Kidney epithelial cell (primary cell): ENCODE measurements at regions not wholly inside any gene's neighbourhood (a gene's known extent, or its start where the extent isn't known, plus 50 kb on each side); places are given as distances from the start of the nearest gene placed in this dataset.

Source experiments
- DNase-seq: peaks from one replicate; pipeline ENCODE4 v3.0.0-alpha.2; 2010; ENCODE audit warnings: low read depth
- H3K27me3 ChIP-seq: 2 replicates; pipeline ENCODE4 v1.6.0; 2011; ENCODE audit warnings: low read length; ENCODE audit not compliant: control insufficient read depth, insufficient read depth
- H3K36me3 ChIP-seq: 2 replicates; pipeline ENCODE4 v1.5.1; 2011; ENCODE audit warnings: low read length; ENCODE audit not compliant: control insufficient read depth, insufficient read depth
- H3K4me3 ChIP-seq: 2 replicates; pipeline ENCODE4 v1.5.1; 2011; ENCODE audit warnings: low read depth, mild to moderate bottlenecking, control low read depth, low read length
- TF ChIP-seq, protein P1 (sequence below): IDR thresholded peaks from 2 replicates; pipeline ENCODE4 v1.5.1; 2011; ENCODE audit warnings: mild to moderate bottlenecking, moderate library complexity, low read length, control low read depth, inconsistent platforms; ENCODE audit not compliant: insufficient read depth, poor library complexity, severe bottlenecking

DNA sequence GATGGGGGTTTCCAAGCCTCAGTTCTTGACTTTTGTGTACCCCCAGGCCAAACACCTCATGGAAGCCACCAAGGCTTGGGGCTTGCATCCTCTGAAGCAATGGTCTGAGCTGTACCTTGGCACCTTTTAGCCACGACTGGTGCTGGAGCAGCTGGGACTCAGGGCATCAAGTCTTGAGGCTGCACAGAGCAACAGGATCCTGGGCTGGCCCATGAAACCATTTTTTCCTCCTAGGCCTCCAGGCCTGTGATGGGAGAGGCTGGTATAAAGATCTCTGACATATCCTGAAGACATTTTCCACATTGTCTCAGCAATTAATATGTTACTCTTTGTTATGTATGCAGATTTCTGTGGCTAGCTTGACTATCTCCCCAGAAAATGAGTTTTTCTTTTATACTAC, 269.1 kb upstream of the TBX18 start:
- DNase-seq: no peak
- Histone ChIP-seq H3K36me3 (no peaks in the 10 kb centered on the region), H3K4me3 (no peak overlapping the region), H3K27me3 (no peaks in the 10 kb centered on the region)
- TF ChIP-seq, protein P1, sequence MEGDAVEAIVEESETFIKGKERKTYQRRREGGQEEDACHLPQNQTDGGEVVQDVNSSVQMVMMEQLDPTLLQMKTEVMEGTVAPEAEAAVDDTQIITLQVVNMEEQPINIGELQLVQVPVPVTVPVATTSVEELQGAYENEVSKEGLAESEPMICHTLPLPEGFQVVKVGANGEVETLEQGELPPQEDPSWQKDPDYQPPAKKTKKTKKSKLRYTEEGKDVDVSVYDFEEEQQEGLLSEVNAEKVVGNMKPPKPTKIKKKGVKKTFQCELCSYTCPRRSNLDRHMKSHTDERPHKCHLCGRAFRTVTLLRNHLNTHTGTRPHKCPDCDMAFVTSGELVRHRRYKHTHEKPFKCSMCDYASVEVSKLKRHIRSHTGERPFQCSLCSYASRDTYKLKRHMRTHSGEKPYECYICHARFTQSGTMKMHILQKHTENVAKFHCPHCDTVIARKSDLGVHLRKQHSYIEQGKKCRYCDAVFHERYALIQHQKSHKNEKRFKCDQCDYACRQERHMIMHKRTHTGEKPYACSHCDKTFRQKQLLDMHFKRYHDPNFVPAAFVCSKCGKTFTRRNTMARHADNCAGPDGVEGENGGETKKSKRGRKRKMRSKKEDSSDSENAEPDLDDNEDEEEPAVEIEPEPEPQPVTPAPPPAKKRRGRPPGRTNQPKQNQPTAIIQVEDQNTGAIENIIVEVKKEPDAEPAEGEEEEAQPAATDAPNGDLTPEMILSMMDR: no peak

DNA sequence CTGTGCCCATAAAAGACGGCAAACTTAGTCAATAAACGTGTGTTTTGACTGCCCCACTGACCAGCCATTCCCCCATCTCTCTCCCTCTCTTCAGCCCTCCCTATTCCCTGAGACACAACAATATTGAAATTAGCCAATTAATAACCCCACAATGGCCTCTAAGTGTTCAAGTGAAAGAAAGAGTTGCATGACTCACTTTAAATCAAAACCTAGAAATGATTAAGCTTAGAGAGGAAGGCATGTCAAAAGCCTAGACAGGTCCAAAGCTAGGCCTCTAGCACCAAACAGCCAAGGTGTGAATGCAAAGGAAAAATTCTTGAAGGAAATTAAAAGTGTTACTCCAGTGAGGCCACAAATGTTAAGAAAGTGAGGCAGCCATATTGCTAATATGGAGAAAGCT, 261.6 kb upstream of the TBX18 start:
- Histone ChIP-seq H3K4me3 (no peak overlapping the region), H3K36me3 (no peaks in the 10 kb centered on the region), H3K27me3 (no peaks in the 10 kb centered on the region)
- TF ChIP-seq, protein P1: no peak
- no peak for DNase-seq

DNA sequence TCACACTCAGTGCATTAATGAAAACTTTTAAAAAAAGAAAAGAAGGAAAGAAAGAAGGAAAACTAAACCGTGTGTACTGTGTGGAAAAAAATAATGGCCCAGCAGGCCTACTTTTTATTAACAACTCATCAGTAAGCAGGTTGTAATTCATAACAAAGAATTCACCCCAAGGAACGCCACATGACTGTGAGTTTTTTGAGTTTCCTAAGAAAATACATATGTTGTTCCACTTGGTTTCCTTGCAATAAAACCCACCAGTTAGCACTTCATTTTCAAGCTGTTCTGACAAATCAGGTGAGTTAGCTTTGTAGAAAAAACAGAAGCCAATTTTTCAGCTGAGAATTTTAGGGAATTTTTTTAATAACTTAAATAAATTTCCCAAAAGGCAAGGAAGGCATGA, 259.3 kb upstream of the TBX18 start:
- H3K4me3 ChIP-seq: no peak overlapping the region
- no peaks in the 10 kb centered on the region for H3K36me3 ChIP-seq
- no peak for DNase-seq
- TF ChIP-seq, protein P1: no peak
- H3K27me3 ChIP-seq: no peaks in the 10 kb centered on the region

DNA sequence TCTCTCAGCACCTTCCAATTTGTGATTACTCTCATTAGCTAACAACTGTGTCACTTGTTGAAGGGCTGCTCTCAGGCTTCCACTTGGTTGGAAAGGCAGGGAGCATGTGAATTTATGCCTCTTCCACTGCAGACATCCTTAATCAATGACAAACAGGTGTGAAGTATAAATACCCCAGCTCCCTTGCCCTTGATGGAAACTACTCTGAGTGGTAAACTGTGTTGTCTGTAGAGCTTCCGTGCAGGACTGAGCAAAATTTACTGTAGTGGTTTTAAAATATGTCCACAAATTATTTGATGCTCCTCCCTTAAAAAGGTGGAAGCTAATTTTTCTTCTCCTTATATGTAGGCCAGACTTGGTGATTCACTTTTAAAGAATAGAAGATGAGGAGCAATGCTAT, 253.0 kb upstream of the TBX18 start:
- TF ChIP-seq, protein P1: no peak
- no peaks in the 10 kb centered on the region for H3K27me3 ChIP-seq
- no peak for DNase-seq
- no peaks in the 10 kb centered on the region for H3K36me3 ChIP-seq
- no peak overlapping the region for H3K4me3 ChIP-seq

DNA sequence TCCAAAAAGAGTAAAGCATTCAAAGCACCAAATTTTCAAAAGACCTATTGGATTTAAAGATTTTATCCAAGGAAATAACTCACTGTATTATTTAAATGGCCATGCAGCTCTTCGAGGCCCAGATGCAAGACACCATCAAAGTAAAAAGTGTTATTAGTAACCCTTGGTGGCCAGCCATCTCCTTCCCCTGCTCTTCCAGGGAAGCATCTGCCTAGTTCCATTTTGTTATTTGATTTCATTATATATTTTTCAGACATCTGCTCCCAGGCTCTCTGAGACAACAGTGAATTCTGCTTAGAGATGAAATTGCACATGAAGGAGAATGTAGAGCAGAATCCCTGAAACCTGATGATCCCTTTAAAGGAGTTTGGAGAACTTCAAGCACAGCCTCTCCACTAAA, 252.3 kb upstream of the TBX18 start:
- Histone ChIP-seq H3K4me3 (no peak overlapping the region), H3K27me3 (no peaks in the 10 kb centered on the region), H3K36me3 (no peaks in the 10 kb centered on the region)
- TF ChIP-seq, protein P1: no peak
- no peak for DNase-seq

DNA sequence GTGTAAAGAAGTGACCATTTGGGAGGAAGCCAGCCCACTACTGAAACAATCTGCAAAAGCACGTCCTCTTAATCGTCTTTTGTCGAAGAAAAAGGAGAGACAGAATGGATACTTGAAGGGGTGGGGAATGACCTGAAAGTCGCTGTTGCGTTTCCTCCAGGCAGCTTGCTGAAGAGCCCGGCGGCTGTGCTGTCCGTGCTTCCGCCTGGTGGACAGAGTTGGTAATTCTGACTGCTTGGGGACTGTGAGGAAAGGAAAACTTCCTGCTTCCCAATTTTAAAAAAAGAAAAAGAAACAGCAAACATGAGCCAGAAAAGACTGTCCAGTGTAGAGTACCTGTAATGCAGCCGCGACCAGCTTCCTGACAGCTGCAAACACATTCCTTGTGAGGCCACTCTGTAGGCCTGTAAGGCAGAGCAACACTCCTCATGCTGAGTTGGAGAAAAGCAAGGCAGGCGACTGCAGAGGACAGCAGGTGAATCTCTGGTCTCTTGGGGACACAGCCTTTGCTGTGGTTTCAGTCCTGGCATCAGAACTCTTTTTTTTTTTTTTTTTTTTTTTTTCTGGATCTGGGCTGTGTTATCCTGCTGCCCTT, 251.1 kb upstream of the TBX18 start:
- DNase-seq: peak; percentile 18
- Histone ChIP-seq H3K27me3 (no peaks in the 10 kb centered on the region), H3K4me3 (no peak overlapping the region), H3K36me3 (no peaks in the 10 kb centered on the region)
- TF ChIP-seq, protein P1: peak; percentile 82
